ENCODE measurements at regions not wholly inside any gene's neighbourhood (a gene's known extent, or its start where the extent isn't known, plus 50 kb on each side); places are given as distances from the start of the nearest gene placed in this dataset.

- Histone ChIP-seq H3K36me3 (ENCODE audit: low read depth) (no peaks in the 10 kb centered on the region), H3K27ac (ENCODE audit: poor library complexity, severe bottlenecking) (no peak overlapping the region), H3K4me3 (ENCODE audit: severe bottlenecking) (no peak overlapping the region), H3K27me3 (ENCODE audit: insufficient read depth, poor library complexity, severe bottlenecking) (peaks cover 11% of the 10 kb centered on the region), H3K9me3 (ENCODE audit: severe bottlenecking) (no peaks in the 10 kb centered on the region), H3K4me1 (ENCODE audit: insufficient read depth, poor library complexity, severe bottlenecking) (no peaks in the 10 kb centered on the region)
- no peak for TF ChIP-seq CTCF (IDR thresholded peaks at IDR 0.05; ENCODE audit: poor library complexity, severe bottlenecking)
- ATAC-seq (ENCODE audit: low read depth) (no peak), DNase-seq (ENCODE audit: low spot score) (no peak)
These were observed 123.6 kb upstream of the GDF10 start for GRCh38 chr10:47176206-47176902.

- Histone ChIP-seq H3K9me3 (ENCODE audit: severe bottlenecking) (no peaks in the 10 kb centered on the region), H3K4me3 (ENCODE audit: severe bottlenecking) (no peak overlapping the region), H3K36me3 (ENCODE audit: low read depth) (no peaks in the 10 kb centered on the region), H3K4me1 (ENCODE audit: insufficient read depth, poor library complexity, severe bottlenecking) (no peaks in the 10 kb centered on the region), H3K27me3 (ENCODE audit: insufficient read depth, poor library complexity, severe bottlenecking) (peaks cover 8% of the 10 kb centered on the region), H3K27ac (ENCODE audit: poor library complexity, severe bottlenecking) (no peak overlapping the region)
- ATAC-seq (ENCODE audit: low read depth) = no peak
- no peak for TF ChIP-seq CTCF (IDR thresholded peaks at IDR 0.05; ENCODE audit: poor library complexity, severe bottlenecking)
- no peak for DNase-seq (ENCODE audit: low spot score)
These were observed 122.8 kb upstream of the GDF10 start for GRCh38 chr10:47176903-47177868.

DNA sequence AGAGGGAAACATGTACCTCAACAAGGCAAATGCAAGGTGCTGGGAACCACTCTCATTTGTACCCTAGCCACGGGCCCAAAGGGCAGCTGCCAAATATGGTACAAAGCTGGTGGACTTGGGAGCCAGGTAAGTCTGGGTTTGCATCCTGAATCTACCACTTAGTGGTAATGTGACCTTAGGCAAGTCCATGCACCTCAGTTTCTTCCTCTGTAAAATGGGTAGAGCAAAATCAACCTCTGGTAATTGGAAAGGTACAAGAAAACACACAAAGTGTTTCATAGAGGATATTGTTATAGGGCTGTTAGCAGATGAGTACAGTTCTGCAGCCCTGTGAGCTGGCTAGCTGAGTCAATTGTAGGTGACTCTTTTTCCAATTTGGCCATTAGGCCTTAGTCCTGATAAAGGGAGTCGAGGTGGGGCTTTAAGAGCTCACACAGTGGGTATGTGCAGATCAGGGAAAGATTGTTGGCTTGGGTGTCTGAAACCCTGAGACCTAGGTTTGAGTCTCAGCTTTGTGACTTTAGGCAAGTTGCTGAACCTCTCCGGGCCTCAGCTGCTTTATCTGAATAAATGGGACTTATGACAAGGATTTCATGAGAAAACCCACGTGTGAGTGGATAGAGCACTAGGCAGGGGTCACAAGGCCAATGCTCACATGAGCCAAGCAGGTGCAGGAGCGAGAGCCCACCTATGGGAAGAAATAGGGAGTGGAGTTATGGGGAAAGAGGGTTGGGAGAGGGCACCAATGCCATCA lies 121.3 kb upstream of the GDF10 start:
- no peaks in the 10 kb centered on the region for H3K27me3 ChIP-seq (ENCODE audit: insufficient read depth, poor library complexity, severe bottlenecking)
- DNase-seq (ENCODE audit: low spot score) = no peak
- no peaks in the 10 kb centered on the region for H3K36me3 ChIP-seq (ENCODE audit: low read depth)
- H3K4me3 ChIP-seq (ENCODE audit: severe bottlenecking) = no peak overlapping the region
- TF ChIP-seq CTCF (IDR thresholded peaks at IDR 0.05; ENCODE audit: poor library complexity, severe bottlenecking) = no peak
- no peaks in the 10 kb centered on the region for H3K9me3 ChIP-seq (ENCODE audit: severe bottlenecking)
- no peak overlapping the region for H3K27ac ChIP-seq (ENCODE audit: poor library complexity, severe bottlenecking)
- ATAC-seq (ENCODE audit: low read depth) = no peak
- peaks cover 7% of the 10 kb centered on the region for H3K4me1 ChIP-seq (ENCODE audit: insufficient read depth, poor library complexity, severe bottlenecking)

- Histone ChIP-seq H3K9me3 (ENCODE audit: severe bottlenecking) (no peaks in the 10 kb centered on the region), H3K36me3 (ENCODE audit: low read depth) (no peaks in the 10 kb centered on the region), H3K27me3 (ENCODE audit: insufficient read depth, poor library complexity, severe bottlenecking) (no peaks in the 10 kb centered on the region), H3K4me1 (ENCODE audit: insufficient read depth, poor library complexity, severe bottlenecking) (peaks cover 13% of the 10 kb centered on the region), H3K27ac (ENCODE audit: poor library complexity, severe bottlenecking) (no peak overlapping the region), H3K4me3 (ENCODE audit: severe bottlenecking) (no peak overlapping the region)
- no peak for TF ChIP-seq CTCF (IDR thresholded peaks at IDR 0.05; ENCODE audit: poor library complexity, severe bottlenecking)
- DNase-seq (ENCODE audit: low spot score) = no peak
- ATAC-seq (ENCODE audit: low read depth) = no peak; the same call in 2 of the 3 replicates
These were observed 120.7 kb upstream of the GDF10 start for GRCh38 chr10:47179291-47179647.

All from RWPE2 (cell line).